A549 (cell line): ENCODE measurements at regions not wholly inside any gene's neighbourhood (a gene's known extent, or its start where the extent isn't known, plus 50 kb on each side); places are given as distances from the start of the nearest gene placed in this dataset.
"Not testable (repeated sequence)": the region's sequence is repeated elsewhere in the genome, so short reads cannot be mapped to it uniquely, and the experiment has no call there.

Experiments
- ATAC-seq, 2 experiments: fragments of 200-7000 bp in 1 of 2; fragments of >200 bp in 1 of 2; cut with Nextera tagmentation in 1 of 2; cut with Tn5 transposase in 1 of 2; 3 replicates each; pipeline versions ENCODE4 v1.8.0 to v1.9.1; 2018 to 2020; ENCODE audit warnings: mild to moderate bottlenecking in 1 of 2, moderate library complexity in 1 of 2
- CTCF ChIA-PET: fragments of 300-600 bp; sonication (Branson Sonifier 250); formaldehyde crosslinking; extraction: SDS; loops from one replicate; lab custom pipeline; 2021; ENCODE audit warnings: antibody characterized with exemption, inconsistent platforms; lab: Yijun Ruan, JAX
- POLR2A ChIA-PET: fragments of 350-600 bp; formaldehyde crosslinking; extraction: SDS; loops from one replicate; lab custom pipeline; 2021; ENCODE audit warnings: antibody characterized with exemption, inconsistent platforms; lab: Yijun Ruan, JAX
- DNase-seq, 2 experiments: peaks; one replicate each; pipeline versions ENCODE4 v3.0.0 to v3.0.0-alpha.2; 2011 to 2016; ENCODE audit warnings: low read depth in 1 of 2, low spot score in 1 of 2
- FAIRE-seq: peaks from 2 replicates; lab custom pipeline; 2011; peaks lifted over from hg19 to GRCh38; lab: Jason Lieb, UNC
- H3K27ac ChIP-seq, 2 experiments: fragments of >200 bp; sonication (Bioruptor Twin); formaldehyde crosslinking; 3 replicates each; pipeline ENCODE4 v1.5.1; 2016 to 2017
- H3K4me1 ChIP-seq: fragments of >200 bp; sonication (Bioruptor Twin); formaldehyde crosslinking; 3 replicates; pipeline ENCODE4 v1.6.1; 2016
- H3K4me2 ChIP-seq: fragments of >200 bp; sonication (Bioruptor Twin); formaldehyde crosslinking; 3 replicates; pipeline ENCODE4 v1.6.1; 2016
- H3K4me3 ChIP-seq: fragments of >200 bp; sonication (Bioruptor Twin); formaldehyde crosslinking; 3 replicates; pipeline ENCODE4 v1.5.1; 2016
- H3K9me3 ChIP-seq: fragments of >200 bp; sonication (Bioruptor Twin); formaldehyde crosslinking; 3 replicates; pipeline ENCODE4 v1.6.1; 2016
- BHLHE40 ChIP-seq: IDR thresholded peaks from 2 replicates; pipeline ENCODE4 v1.6.1; 2012; ENCODE audit warnings: low read depth, low read length, inconsistent platforms
- CBX2 ChIP-seq: fragments of 200-600 bp; sonication (generic); IDR thresholded peaks from 2 replicates; pipeline ENCODE4 v1.6.1; 2016; ENCODE audit warnings: low read depth, mild to moderate bottlenecking, borderline replicate concordance
- CEBPB ChIP-seq, 2 experiments: fragments of >200 bp in 1 of 2; sonication (Bioruptor Twin) in 1 of 2; formaldehyde crosslinking in 1 of 2; IDR thresholded peaks; 2 replicates each; pipeline ENCODE4 v1.6.1; 2012 to 2016
- CHD4 ChIP-seq: fragments of 200-600 bp; sonication (generic); IDR thresholded peaks from 2 replicates; pipeline ENCODE4 v1.6.1; 2016; ENCODE audit warnings: antibody characterized with exemption, mild to moderate bottlenecking, borderline replicate concordance
- EHMT2 ChIP-seq: fragments of 200-600 bp; sonication (generic); IDR thresholded peaks from 2 replicates; pipeline ENCODE4 v1.6.1; 2016; ENCODE audit warnings: antibody characterized with exemption, low read depth, mild to moderate bottlenecking, moderate library complexity
- ELK1 ChIP-seq: fragments of 150-350 bp; IDR thresholded peaks from 2 replicates; pipeline ENCODE4 v1.6.1; 2014; ENCODE audit warnings: low read depth, mild to moderate bottlenecking, low read length
- FOSL2 ChIP-seq, 2 experiments: fragments of 450-650 bp in 1 of 2; fragments of >200 bp in 1 of 2; sonication (Bioruptor Twin) in 1 of 2; formaldehyde crosslinking; IDR thresholded peaks; 2 replicates each; pipeline versions ENCODE4 v1.5.0 to v1.6.1; 2016 to 2020; ENCODE audit warnings: mild to moderate bottlenecking in 1 of 2, moderate library complexity in 1 of 2
- FOXS1 ChIP-seq: fragments of 250-450 bp; sonication (Bioruptor Pico); IDR thresholded peaks from 2 replicates; pipeline ENCODE4 v1.5.0; 2020; ENCODE audit warnings: mild to moderate bottlenecking, moderate library complexity
- GATA3 ChIP-seq: IDR thresholded peaks from 2 replicates; pipeline ENCODE4 v1.6.1; 2012; ENCODE audit warnings: borderline replicate concordance
- HDAC2 ChIP-seq: fragments of 200-600 bp; sonication (generic); IDR thresholded peaks from 2 replicates; pipeline ENCODE4 v1.6.1; 2016
- HEYL ChIP-seq: fragments of 250-450 bp; sonication (Bioruptor Pico); IDR thresholded peaks from 2 replicates; pipeline ENCODE4 v1.8.0; 2021; ENCODE audit warnings: mild to moderate bottlenecking, moderate library complexity
- HOXB13 ChIP-seq: fragments of 250-450 bp; sonication (Bioruptor Pico); IDR thresholded peaks from 2 replicates; pipeline ENCODE4 v1.5.0; 2020; ENCODE audit warnings: low read depth, mild to moderate bottlenecking, moderate library complexity
- HOXB5 ChIP-seq: fragments of 250-450 bp; sonication (Bioruptor Pico); IDR thresholded peaks from 2 replicates; pipeline ENCODE4 v1.5.0; 2020; ENCODE audit warnings: mild to moderate bottlenecking, moderate library complexity
- JUN ChIP-seq, 2 experiments: fragments of >200 bp; sonication (Bioruptor Twin); formaldehyde crosslinking; IDR thresholded peaks; 2 replicates in 1 of 2; 3 replicates in 1 of 2; pipeline ENCODE4 v1.6.1; 2016 to 2017
- JUNB ChIP-seq: fragments of >200 bp; sonication (Bioruptor Twin); formaldehyde crosslinking; IDR thresholded peaks from 2 replicates; pipeline ENCODE4 v1.6.1; 2016
- MAZ ChIP-seq: fragments of 150-350 bp; IDR thresholded peaks from 2 replicates; pipeline ENCODE4 v1.6.1; 2014; ENCODE audit warnings: antibody characterized with exemption, low read depth, low read length, borderline replicate concordance
- NFE2L2 ChIP-seq: fragments of 150-350 bp; conservative IDR thresholded peaks from 2 replicates; pipeline ENCODE4 v1.6.1; 2014; ENCODE audit warnings: low read length
- NPAS2 ChIP-seq: fragments of 250-450 bp; sonication (Bioruptor Pico); IDR thresholded peaks from 2 replicates; pipeline ENCODE4 v1.8.0; 2022; ENCODE audit warnings: mild to moderate bottlenecking, moderate library complexity, borderline replicate concordance
- POLR2A ChIP-seq: IDR thresholded peaks from 2 replicates; pipeline ENCODE4 v1.6.1; 2012; ENCODE audit warnings: mild to moderate bottlenecking, low read length
- POLR2AphosphoS2 ChIP-seq: conservative IDR thresholded peaks from 2 replicates; pipeline ENCODE4 v1.6.1; 2012; ENCODE audit warnings: low read length, improper control_type of control experiment, inconsistent platforms
- RARB ChIP-seq: fragments of 250-450 bp; sonication (Bioruptor Pico); IDR thresholded peaks from 2 replicates; pipeline ENCODE4 v1.8.0; 2021; ENCODE audit warnings: mild to moderate bottlenecking, moderate library complexity
- RCOR1 ChIP-seq: fragments of 150-350 bp; IDR thresholded peaks from 2 replicates; pipeline ENCODE4 v1.6.1; 2014; ENCODE audit warnings: antibody characterized with exemption, low read length, low read depth
- RFX5 ChIP-seq: fragments of 450-650 bp; IDR thresholded peaks from 2 replicates; pipeline ENCODE4 v1.7.1; 2014; ENCODE audit warnings: antibody characterized with exemption, mild to moderate bottlenecking, moderate library complexity
- RNF2 ChIP-seq: fragments of 200-600 bp; sonication (generic); IDR thresholded peaks from 2 replicates; pipeline ENCODE4 v1.6.1; 2016; ENCODE audit warnings: low read depth, mild to moderate bottlenecking, antibody characterized with exemption, moderate library complexity, borderline replicate concordance
- SREBF2 ChIP-seq: fragments of 450-650 bp; IDR thresholded peaks from 2 replicates; pipeline ENCODE4 v1.6.1; 2014; ENCODE audit warnings: mild to moderate bottlenecking, moderate library complexity
- TFCP2L1 ChIP-seq: fragments of 250-450 bp; sonication (Bioruptor Pico); IDR thresholded peaks from 2 replicates; pipeline ENCODE4 v1.5.0; 2021; ENCODE audit warnings: mild to moderate bottlenecking
- USF2 ChIP-seq: fragments of 450-650 bp; IDR thresholded peaks from 2 replicates; pipeline ENCODE4 v1.6.1; 2014; ENCODE audit warnings: antibody characterized with exemption
- ZSCAN20 ChIP-seq: fragments of 250-450 bp; sonication (Bioruptor Pico); IDR thresholded peaks from 2 replicates; pipeline ENCODE4 v1.8.0; 2022; ENCODE audit warnings: mild to moderate bottlenecking, moderate library complexity
- WGBS: methylation state at CpG from one replicate; pipeline ENCODE4 v1.1.6; 2017; ENCODE audit errors: missing lambda C conversion rate; 5-methylcytosine and 5-hydroxymethylcytosine counted together
- TF ChIP-seq, protein P1 (sequence below): fragments of >200 bp; sonication (Bioruptor Twin); formaldehyde crosslinking; IDR thresholded peaks from 2 replicates; pipeline ENCODE4 v1.6.1; 2016

- WGBS, result 34% methylated on average over 7 of the region's 14 CpGs
- H3K27ac ChIP-seq, result no peak overlapping the region
- no peak overlapping the region for H3K4me2 ChIP-seq
- H3K4me1 ChIP-seq, result no peaks in the 10 kb centered on the region
- no peak overlapping the region for H3K4me3 ChIP-seq
- ChIA-PET POLR2A (no interaction called here), CTCF (no interaction called here)
- no peak for FAIRE-seq
- no peak for ATAC-seq
- no peak for DNase-seq
- no peaks in the 10 kb centered on the region for H3K9me3 ChIP-seq
- TF ChIP-seq, protein P1, sequence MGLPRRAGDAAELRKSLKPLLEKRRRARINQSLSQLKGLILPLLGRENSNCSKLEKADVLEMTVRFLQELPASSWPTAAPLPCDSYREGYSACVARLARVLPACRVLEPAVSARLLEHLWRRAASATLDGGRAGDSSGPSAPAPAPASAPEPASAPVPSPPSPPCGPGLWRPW, result no peak
- TF ChIP-seq HOXB5 (CRISPR knock-in tag), result no peak
- no peak for TF ChIP-seq FOSL2 (IDR thresholded peaks at IDR 0.05)
- no peak for TF ChIP-seq FOSL2 (CRISPR knock-in tag; IDR thresholded peaks at IDR 0.05)
- TF ChIP-seq HOXB13 (CRISPR knock-in tag), result no peak
- TF ChIP-seq BHLHE40, result no peak
- no peak for TF ChIP-seq POLR2A
- TF ChIP-seq POLR2AphosphoS2, result no peak
- TF ChIP-seq NFE2L2, result no peak
- TF ChIP-seq HDAC2, result no peak
- TF ChIP-seq ZSCAN20 (CRISPR knock-in tag), result no peak
- TF ChIP-seq JUN (IDR thresholded peaks at IDR 0.05), result no peak
- no peak for TF ChIP-seq EHMT2
- no peak for TF ChIP-seq CEBPB (IDR thresholded peaks at IDR 0.05)
- TF ChIP-seq FOXS1, result no peak
- TF ChIP-seq RFX5, result no peak
- TF ChIP-seq USF2, result no peak
- no peak for TF ChIP-seq HEYL (CRISPR knock-in tag)
- TF ChIP-seq CBX2, result no peak
- no peak for TF ChIP-seq GATA3
- TF ChIP-seq SREBF2, result no peak
- TF ChIP-seq, all 56 proteins: peak for 0
Observed at GRCh38 chr6:170143401-170144150, 147.3 kb downstream of the DLL1 start.

DNA sequence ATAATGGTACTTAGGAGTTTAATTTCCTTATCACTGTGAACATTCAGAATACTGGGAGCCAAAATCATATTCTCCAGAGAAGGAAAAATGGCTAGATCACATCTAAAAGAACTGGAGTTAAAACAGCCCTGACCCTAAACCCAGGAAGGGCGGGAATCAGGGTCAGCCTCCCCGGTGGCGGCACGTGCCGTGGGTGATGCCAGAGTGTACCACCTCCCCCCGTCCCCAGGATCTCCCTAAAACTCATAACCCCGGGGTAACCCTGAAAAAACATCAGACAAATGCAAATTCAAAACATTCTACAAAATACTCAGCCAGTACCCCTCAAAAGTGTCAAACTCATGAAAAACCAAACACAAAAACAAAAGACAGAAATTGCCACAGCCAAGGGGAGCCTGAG is 148.3 kb downstream of the DLL1 start:
- no peak overlapping the region for H3K4me3 ChIP-seq
- no peak overlapping the region for H3K4me2 ChIP-seq
- TF ChIP-seq RARB, result no peak
- no peak for TF ChIP-seq POLR2AphosphoS2
- no peak for TF ChIP-seq HDAC2
- TF ChIP-seq POLR2A, result no peak
- TF ChIP-seq CHD4, result no peak
- no peak for TF ChIP-seq JUNB
- TF ChIP-seq NPAS2 (CRISPR knock-in tag), result no peak
- TF ChIP-seq, protein P1, result no peak
- TF ChIP-seq MAZ, result no peak
- no peak for TF ChIP-seq ELK1
- no peak for TF ChIP-seq TFCP2L1 (CRISPR knock-in tag)
- no peak for TF ChIP-seq FOXS1
- TF ChIP-seq RNF2, result no peak
- no peak for TF ChIP-seq RCOR1
- H3K27ac ChIP-seq, result no peak overlapping the region
- CTCF ChIA-PET, result no interaction called here
- H3K4me1 ChIP-seq, result no peaks in the 10 kb centered on the region
- WGBS, result 19% methylated on average over 7 of the region's 7 CpGs
- ATAC-seq (no peak), DNase-seq (no peak), FAIRE-seq (no peak)
- POLR2A ChIA-PET, result no interaction called here
- H3K9me3 ChIP-seq, result no peaks in the 10 kb centered on the region

DNA sequence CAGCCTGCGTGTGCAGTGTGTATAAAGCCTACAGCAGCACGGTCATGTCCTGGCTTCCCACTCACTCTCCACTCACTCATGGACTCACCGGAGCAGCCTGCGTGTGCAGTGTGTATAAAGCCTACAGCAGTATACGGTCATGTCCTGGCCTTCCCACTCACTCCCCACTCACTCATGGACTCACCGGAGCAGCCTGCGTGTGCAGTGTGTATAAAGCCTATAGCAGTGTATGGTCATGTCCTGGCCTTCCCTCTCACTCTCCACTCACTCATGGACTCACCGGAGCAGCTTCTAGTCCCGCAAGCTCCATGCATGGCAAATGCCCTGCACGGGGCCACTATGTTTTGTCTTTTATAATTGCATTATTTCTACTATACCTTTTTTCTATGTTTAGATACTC is 149.8 kb downstream of the DLL1 start:
- POLR2A ChIA-PET, H3K27ac ChIP-seq, CTCF ChIA-PET, H3K4me2 ChIP-seq, FAIRE-seq, H3K4me3 ChIP-seq, DNase-seq, ATAC-seq, H3K4me1 ChIP-seq, H3K9me3 ChIP-seq: not testable (repeated sequence)
- 67% methylated on average over 10 of the region's 10 CpGs for WGBS
